WTC11 (cell line): ENCODE measurements at regions not wholly inside any gene's neighbourhood (a gene's known extent, or its start where the extent isn't known, plus 50 kb on each side); places are given as distances from the start of the nearest gene placed in this dataset.
"Not testable (repeated sequence)": the region's sequence is repeated elsewhere in the genome, so short reads cannot be mapped to it uniquely, and the experiment has no call there.

Experiments
- ATAC-seq: fragments of 200-7000 bp; cut with Tn5 transposase; 2 replicates; pipeline ENCODE4 v1.10.0; 2021; ENCODE audit warnings: mild to moderate bottlenecking, moderate library complexity
- CTCF ChIA-PET: fragments of 300-600 bp; sonication (Branson Sonifier 250); formaldehyde crosslinking; loops from one replicate; lab custom pipeline; 2021; ENCODE audit warnings: antibody characterized with exemption; lab: Charles Lee
- POLR2A ChIA-PET: fragments of 350-600 bp; sonication (Branson Sonifier 250); formaldehyde crosslinking; loops from one replicate; lab custom pipeline; 2021; ENCODE audit warnings: antibody characterized with exemption; lab: Charles Lee
- DNase-seq: peaks from one replicate; pipeline ENCODE4 v3.0.0; 2021; ENCODE audit warnings: low spot score
- H3K27ac Mint-ChIP-seq: 2 replicates; pipeline ENCODE4 v1.8.0; 2021; ENCODE audit warnings: mixed read lengths
- H3K27me3 Mint-ChIP-seq: 2 replicates; pipeline ENCODE4 v1.8.0; 2021; ENCODE audit warnings: low read depth, mild to moderate bottlenecking, moderate library complexity, mixed read lengths
- H3K36me3 Mint-ChIP-seq: 2 replicates; pipeline ENCODE4 v1.8.0; 2021; ENCODE audit warnings: mixed read lengths
- H3K4me1 Mint-ChIP-seq: 2 replicates; pipeline ENCODE4 v1.8.0; 2022; ENCODE audit warnings: mixed read lengths
- H3K4me3 Mint-ChIP-seq: 2 replicates; pipeline ENCODE4 v1.8.0; 2021; ENCODE audit warnings: mild to moderate bottlenecking, moderate library complexity, mixed read lengths
- H3K9me3 Mint-ChIP-seq: 2 replicates; pipeline ENCODE4 v1.8.0; 2021; ENCODE audit warnings: mixed read lengths
- ETV6 ChIP-seq: sonication (generic); formaldehyde crosslinking; IDR thresholded peaks from 2 replicates; pipeline ENCODE4 v1.8.1; 2022; ENCODE audit warnings: mild to moderate bottlenecking, missing genetic modification reagents
- NFE2L1 ChIP-seq: sonication (generic); formaldehyde crosslinking; IDR thresholded peaks from 2 replicates; pipeline ENCODE4 v1.8.1; 2023; ENCODE audit warnings: missing genetic modification reagents
- SP1 ChIP-seq: sonication (generic); formaldehyde crosslinking; conservative IDR thresholded peaks from 2 replicates; pipeline ENCODE4 v1.8.1; 2022; ENCODE audit warnings: missing genetic modification reagents
- ZNF232 ChIP-seq: sonication (generic); formaldehyde crosslinking; IDR thresholded peaks from 2 replicates; pipeline ENCODE4 v1.8.0; 2022; ENCODE audit warnings: mild to moderate bottlenecking, missing genetic modification reagents
- ZNF396 ChIP-seq: fragments of 250-450 bp; sonication (Bioruptor Pico); IDR thresholded peaks from 2 replicates; pipeline ENCODE4 v1.8.0; 2021; ENCODE audit warnings: mild to moderate bottlenecking, moderate library complexity, borderline replicate concordance
- TF ChIP-seq, protein P1 (sequence below): sonication (generic); formaldehyde crosslinking; IDR thresholded peaks from 2 replicates; pipeline ENCODE4 v1.8.1; 2023; ENCODE audit warnings: mild to moderate bottlenecking, missing genetic modification reagents, borderline replicate concordance
- TF ChIP-seq, protein P2 (sequence below): sonication (generic); formaldehyde crosslinking; IDR thresholded peaks from 2 replicates; pipeline ENCODE4 v1.8.0; 2022; ENCODE audit warnings: mild to moderate bottlenecking, missing genetic modification reagents
- TF ChIP-seq, protein P3 (sequence below): sonication (generic); formaldehyde crosslinking; conservative IDR thresholded peaks from 2 replicates; pipeline ENCODE4 v1.8.1; 2023; ENCODE audit warnings: mild to moderate bottlenecking, low read depth, missing genetic modification reagents, moderate library complexity
- TF ChIP-seq, protein P4 (sequence below): sonication (generic); formaldehyde crosslinking; IDR thresholded peaks from 2 replicates; pipeline ENCODE4 v1.8.0; 2023; ENCODE audit warnings: missing genetic modification reagents
- TF ChIP-seq, protein P5 (sequence below): sonication (generic); formaldehyde crosslinking; IDR thresholded peaks from 2 replicates; pipeline ENCODE4 v1.8.1; 2022; ENCODE audit warnings: low read depth, missing genetic modification reagents, borderline replicate concordance
- TF ChIP-seq, protein P6 (sequence below): sonication (generic); formaldehyde crosslinking; IDR thresholded peaks from 2 replicates; pipeline ENCODE4 v1.8.1; 2023; ENCODE audit warnings: mild to moderate bottlenecking, missing genetic modification reagents, moderate library complexity

DNA sequence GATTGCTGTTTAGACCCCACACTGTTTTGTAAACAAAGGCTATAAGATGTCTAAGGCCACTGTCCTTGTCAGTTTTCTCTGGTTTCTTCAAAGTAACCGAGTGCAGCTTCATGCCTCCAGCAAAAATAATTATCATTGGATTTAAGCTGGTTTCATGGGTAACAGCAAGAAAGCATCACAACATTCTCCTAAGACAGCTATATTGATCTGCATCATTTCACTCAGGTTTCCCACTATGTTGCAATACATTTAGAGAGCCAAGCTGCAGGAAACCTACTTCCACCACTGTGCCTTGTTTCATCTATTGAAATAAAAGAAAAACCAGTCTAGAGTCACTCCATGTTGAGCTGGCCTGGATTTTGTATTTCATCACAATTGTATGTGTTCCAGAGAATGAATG, 351.4 kb downstream of the OXSM start (continued):
- TF ChIP-seq, protein P1, sequence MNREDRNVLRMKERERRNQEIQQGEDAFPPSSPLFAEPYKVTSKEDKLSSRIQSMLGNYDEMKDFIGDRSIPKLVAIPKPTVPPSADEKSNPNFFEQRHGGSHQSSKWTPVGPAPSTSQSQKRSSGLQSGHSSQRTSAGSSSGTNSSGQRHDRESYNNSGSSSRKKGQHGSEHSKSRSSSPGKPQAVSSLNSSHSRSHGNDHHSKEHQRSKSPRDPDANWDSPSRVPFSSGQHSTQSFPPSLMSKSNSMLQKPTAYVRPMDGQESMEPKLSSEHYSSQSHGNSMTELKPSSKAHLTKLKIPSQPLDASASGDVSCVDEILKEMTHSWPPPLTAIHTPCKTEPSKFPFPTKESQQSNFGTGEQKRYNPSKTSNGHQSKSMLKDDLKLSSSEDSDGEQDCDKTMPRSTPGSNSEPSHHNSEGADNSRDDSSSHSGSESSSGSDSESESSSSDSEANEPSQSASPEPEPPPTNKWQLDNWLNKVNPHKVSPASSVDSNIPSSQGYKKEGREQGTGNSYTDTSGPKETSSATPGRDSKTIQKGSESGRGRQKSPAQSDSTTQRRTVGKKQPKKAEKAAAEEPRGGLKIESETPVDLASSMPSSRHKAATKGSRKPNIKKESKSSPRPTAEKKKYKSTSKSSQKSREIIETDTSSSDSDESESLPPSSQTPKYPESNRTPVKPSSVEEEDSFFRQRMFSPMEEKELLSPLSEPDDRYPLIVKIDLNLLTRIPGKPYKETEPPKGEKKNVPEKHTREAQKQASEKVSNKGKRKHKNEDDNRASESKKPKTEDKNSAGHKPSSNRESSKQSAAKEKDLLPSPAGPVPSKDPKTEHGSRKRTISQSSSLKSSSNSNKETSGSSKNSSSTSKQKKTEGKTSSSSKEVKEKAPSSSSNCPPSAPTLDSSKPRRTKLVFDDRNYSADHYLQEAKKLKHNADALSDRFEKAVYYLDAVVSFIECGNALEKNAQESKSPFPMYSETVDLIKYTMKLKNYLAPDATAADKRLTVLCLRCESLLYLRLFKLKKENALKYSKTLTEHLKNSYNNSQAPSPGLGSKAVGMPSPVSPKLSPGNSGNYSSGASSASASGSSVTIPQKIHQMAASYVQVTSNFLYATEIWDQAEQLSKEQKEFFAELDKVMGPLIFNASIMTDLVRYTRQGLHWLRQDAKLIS (CRISPR knock-in tag) = no peak
- TF ChIP-seq, protein P2, sequence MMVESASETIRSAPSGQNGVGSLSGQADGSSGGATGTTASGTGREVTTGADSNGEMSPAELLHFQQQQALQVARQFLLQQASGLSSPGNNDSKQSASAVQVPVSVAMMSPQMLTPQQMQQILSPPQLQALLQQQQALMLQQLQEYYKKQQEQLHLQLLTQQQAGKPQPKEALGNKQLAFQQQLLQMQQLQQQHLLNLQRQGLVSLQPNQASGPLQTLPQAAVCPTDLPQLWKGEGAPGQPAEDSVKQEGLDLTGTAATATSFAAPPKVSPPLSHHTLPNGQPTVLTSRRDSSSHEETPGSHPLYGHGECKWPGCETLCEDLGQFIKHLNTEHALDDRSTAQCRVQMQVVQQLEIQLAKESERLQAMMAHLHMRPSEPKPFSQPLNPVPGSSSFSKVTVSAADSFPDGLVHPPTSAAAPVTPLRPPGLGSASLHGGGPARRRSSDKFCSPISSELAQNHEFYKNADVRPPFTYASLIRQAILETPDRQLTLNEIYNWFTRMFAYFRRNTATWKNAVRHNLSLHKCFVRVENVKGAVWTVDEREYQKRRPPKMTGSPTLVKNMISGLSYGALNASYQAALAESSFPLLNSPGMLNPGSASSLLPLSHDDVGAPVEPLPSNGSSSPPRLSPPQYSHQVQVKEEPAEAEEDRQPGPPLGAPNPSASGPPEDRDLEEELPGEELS (CRISPR knock-in tag) = no peak
- TF ChIP-seq, protein P3, sequence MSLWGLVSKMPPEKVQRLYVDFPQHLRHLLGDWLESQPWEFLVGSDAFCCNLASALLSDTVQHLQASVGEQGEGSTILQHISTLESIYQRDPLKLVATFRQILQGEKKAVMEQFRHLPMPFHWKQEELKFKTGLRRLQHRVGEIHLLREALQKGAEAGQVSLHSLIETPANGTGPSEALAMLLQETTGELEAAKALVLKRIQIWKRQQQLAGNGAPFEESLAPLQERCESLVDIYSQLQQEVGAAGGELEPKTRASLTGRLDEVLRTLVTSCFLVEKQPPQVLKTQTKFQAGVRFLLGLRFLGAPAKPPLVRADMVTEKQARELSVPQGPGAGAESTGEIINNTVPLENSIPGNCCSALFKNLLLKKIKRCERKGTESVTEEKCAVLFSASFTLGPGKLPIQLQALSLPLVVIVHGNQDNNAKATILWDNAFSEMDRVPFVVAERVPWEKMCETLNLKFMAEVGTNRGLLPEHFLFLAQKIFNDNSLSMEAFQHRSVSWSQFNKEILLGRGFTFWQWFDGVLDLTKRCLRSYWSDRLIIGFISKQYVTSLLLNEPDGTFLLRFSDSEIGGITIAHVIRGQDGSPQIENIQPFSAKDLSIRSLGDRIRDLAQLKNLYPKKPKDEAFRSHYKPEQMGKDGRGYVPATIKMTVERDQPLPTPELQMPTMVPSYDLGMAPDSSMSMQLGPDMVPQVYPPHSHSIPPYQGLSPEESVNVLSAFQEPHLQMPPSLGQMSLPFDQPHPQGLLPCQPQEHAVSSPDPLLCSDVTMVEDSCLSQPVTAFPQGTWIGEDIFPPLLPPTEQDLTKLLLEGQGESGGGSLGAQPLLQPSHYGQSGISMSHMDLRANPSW (CRISPR knock-in tag) = no peak

DNA sequence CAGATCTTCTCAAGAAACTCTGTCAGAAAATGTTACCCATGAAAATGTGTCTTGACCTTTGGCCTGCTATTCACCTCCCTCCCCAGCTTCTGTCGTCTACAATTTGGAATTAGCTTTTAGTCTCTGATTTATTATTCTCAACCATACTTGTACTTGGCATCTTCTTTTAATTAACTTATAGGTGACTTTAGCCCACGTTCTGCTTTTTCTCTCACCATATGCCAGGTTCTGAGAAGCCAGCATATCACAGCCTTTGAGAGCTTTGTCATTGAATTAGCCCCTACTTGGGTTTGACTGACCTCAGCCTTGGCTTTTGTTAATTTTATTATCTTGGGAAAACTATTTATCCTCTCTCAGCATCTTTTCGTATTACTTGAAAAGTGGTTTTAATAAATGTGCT, 355.9 kb downstream of the OXSM start:
- TF ChIP-seq, protein P4, sequence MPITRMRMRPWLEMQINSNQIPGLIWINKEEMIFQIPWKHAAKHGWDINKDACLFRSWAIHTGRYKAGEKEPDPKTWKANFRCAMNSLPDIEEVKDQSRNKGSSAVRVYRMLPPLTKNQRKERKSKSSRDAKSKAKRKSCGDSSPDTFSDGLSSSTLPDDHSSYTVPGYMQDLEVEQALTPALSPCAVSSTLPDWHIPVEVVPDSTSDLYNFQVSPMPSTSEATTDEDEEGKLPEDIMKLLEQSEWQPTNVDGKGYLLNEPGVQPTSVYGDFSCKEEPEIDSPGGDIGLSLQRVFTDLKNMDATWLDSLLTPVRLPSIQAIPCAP = no peak
- TF ChIP-seq, protein P5, sequence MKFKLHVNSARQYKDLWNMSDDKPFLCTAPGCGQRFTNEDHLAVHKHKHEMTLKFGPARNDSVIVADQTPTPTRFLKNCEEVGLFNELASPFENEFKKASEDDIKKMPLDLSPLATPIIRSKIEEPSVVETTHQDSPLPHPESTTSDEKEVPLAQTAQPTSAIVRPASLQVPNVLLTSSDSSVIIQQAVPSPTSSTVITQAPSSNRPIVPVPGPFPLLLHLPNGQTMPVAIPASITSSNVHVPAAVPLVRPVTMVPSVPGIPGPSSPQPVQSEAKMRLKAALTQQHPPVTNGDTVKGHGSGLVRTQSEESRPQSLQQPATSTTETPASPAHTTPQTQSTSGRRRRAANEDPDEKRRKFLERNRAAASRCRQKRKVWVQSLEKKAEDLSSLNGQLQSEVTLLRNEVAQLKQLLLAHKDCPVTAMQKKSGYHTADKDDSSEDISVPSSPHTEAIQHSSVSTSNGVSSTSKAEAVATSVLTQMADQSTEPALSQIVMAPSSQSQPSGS = no peak
- TF ChIP-seq ETV6 (no peak), SP1 (CRISPR knock-in tag) (no peak), ZNF232 (no peak), NFE2L1 (CRISPR knock-in tag) (no peak), ZNF396 (no peak)
- TF ChIP-seq, protein P6, sequence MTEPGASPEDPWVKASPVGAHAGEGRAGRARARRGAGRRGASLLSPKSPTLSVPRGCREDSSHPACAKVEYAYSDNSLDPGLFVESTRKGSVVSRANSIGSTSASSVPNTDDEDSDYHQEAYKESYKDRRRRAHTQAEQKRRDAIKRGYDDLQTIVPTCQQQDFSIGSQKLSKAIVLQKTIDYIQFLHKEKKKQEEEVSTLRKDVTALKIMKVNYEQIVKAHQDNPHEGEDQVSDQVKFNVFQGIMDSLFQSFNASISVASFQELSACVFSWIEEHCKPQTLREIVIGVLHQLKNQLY (CRISPR knock-in tag) = no peak
- DNase-seq (no peak), ATAC-seq (no peak)
- POLR2A ChIA-PET = no interaction called here
- Mint-ChIP-seq H3K27me3 (no peaks in the 10 kb centered on the region), H3K27ac (no peak overlapping the region), H3K9me3 (peaks cover 7% of the 10 kb centered on the region), H3K4me1 (no peaks in the 10 kb centered on the region), H3K4me3 (no peak overlapping the region), H3K36me3 (no peaks in the 10 kb centered on the region)
- CTCF ChIA-PET = no interaction called here

DNA sequence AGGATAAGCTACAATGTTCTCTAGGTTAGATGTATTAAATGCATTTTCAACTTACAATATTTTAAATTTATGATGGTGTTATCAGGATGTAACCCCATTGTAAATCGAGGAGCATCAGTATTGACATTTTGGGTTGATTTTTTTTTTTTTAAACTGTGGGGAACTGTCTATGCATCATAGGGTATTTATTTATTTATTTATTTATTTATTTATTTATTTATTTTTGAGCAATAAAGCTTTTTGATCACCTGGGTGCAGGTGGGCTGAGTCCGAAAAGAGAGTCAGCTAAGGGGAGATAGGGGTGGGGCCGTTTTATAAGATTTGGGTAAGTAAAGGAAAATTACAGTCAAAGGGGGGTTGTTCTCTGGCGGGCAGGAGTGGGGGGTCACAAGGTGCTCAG, 367.5 kb downstream of the OXSM start:
- H3K9me3 Mint-ChIP-seq, H3K4me3 Mint-ChIP-seq, POLR2A ChIA-PET, H3K36me3 Mint-ChIP-seq, CTCF ChIA-PET, H3K4me1 Mint-ChIP-seq, DNase-seq, H3K27me3 Mint-ChIP-seq, H3K27ac Mint-ChIP-seq, ATAC-seq: not testable (repeated sequence)
